ENCODE measurements at regions not wholly inside any gene's neighbourhood (a gene's known extent, or its start where the extent isn't known, plus 50 kb on each side); places are given as distances from the start of the nearest gene placed in this dataset.
A peak's percentile ranks its signal among the peaks of the same experiment; 100 is the strongest.

DNA sequence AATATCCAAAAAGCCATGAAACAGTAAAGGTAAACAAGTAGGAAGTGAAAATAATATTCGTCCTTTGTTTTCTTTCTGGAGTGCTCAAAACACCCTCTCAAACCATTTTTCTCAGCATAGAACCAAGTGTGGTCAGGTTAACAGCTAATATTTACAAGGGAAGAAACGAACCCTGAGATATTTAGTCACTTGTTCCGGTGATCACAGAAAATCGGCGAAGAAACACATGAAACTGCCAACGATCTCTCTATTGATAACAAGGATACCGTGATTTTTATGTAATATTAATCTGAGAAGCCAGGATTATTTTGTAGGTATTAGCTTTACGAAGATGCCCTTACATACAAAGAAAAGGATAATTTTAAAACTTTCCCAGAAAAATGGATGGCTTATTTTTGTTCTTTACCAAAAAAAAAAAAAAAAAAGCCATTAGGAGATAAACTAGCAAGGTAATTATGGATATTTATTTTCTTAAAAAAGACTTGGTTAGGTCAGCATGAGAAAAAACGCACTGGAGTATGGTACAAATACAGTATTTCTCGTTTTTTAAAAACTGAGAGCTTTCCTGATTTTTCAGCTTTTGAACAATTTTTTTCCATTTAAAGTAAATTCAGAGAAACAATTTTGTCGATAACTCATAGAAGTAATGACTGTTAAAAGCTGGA is 107.3 kb upstream of the HNRNPU start:
- peak overlapping the region; percentile 99 for H3K27ac ChIP-seq
- no peak for TF ChIP-seq ZFX (IDR thresholded peaks at IDR 0.05; ENCODE audit: borderline replicate concordance)
- TF ChIP-seq CTCF (IDR thresholded peaks at IDR 0.05), result no peak

- peak overlapping the region; percentile 99 for H3K27ac ChIP-seq
- no peak for TF ChIP-seq ZFX (IDR thresholded peaks at IDR 0.05; ENCODE audit: borderline replicate concordance)
- peak; percentile 80 for TF ChIP-seq CTCF (IDR thresholded peaks at IDR 0.05)
These were observed 106.6 kb upstream of the HNRNPU start for GRCh38 chr1:244970744-244971551.

DNA sequence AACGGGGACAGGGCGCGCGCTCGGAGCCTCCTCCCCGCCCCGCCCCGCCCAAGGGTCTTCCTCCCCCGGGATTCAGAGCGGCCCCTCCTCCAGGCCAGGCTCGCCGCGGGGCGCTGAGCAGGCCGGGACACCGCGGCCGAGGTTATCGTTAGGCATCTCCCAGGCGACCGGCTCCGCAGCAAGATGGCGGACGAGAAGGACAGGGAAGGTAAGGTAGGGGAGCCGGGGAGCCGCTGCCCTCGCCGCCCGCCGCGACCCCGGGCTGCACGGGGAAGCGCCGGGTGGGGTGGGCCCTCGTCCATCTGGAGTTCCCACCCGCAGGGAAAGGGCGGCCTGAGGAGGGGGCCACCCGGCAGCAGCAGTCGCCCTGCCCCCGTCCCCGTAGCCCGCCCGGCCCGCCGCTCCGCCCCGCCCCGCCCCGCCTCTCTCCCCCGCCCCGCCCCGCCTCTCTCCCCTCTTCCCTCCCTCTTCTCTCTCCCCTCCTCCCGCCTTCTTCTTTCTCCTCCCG is 105.9 kb upstream of the HNRNPU start:
- H3K27ac ChIP-seq, result peak overlapping the region; percentile 99
- TF ChIP-seq ZFX (IDR thresholded peaks at IDR 0.05; ENCODE audit: borderline replicate concordance) (no peak), CTCF (IDR thresholded peaks at IDR 0.05) (no peak)

GRCh38 chr1:244969355-244970235 is 105.3 kb upstream of the HNRNPU start:
- no peak for TF ChIP-seq ZFX (IDR thresholded peaks at IDR 0.05; ENCODE audit: borderline replicate concordance)
- TF ChIP-seq CTCF (IDR thresholded peaks at IDR 0.05), result no peak
- H3K27ac ChIP-seq, result peak overlapping the region; percentile 99

DNA sequence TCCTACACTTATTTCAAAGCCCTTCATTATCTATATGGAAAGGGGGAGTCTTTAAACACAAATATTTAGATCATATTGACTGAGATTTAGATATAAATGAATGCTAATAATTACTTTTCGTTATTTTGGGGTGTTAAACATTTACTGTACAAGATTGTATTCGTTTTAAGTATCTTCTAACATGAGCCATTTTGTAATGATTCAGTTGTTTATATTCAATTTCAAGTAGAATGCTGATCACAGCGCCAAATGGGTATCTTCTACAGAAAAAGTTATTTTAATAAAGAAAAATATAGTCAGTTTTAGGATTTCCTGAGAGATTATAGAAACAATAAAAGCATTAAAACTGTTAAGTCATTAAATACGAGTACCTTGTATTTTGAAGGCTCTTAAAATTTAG is 104.5 kb upstream of the HNRNPU start:
- TF ChIP-seq ZFX (IDR thresholded peaks at IDR 0.05; ENCODE audit: borderline replicate concordance) (no peak), CTCF (IDR thresholded peaks at IDR 0.05) (no peak)
- peak overlapping the region; percentile 99 for H3K27ac ChIP-seq

- peak overlapping the region; percentile 99 for H3K27ac ChIP-seq
- TF ChIP-seq CTCF (IDR thresholded peaks at IDR 0.05) (no peak), ZFX (IDR thresholded peaks at IDR 0.05; ENCODE audit: borderline replicate concordance) (no peak)
These were observed 104.1 kb upstream of the HNRNPU start for GRCh38 chr1:244968471-244968871.
